Ascending aorta (tissue), 2 donors: ENCODE measurements at regions not wholly inside any gene's neighbourhood (a gene's known extent, or its start where the extent isn't known, plus 50 kb on each side); places are given as distances from the start of the nearest gene placed in this dataset.

ENCODE experiments used
- DNase-seq, 2 donors: peaks; one replicate each; pipeline ENCODE4 v3.0.0-alpha.2; 2019; ENCODE audit warnings: low spot score in 2 of 2
- H3K27ac ChIP-seq, 2 donors: fragments of 200-600 bp; sonication (generic); one replicate each; pipeline ENCODE4 v1.5.1; 2016 to 2017; ENCODE audit warnings: mild to moderate bottlenecking in 1 of 2
- H3K27me3 ChIP-seq: fragments of 200-600 bp; sonication (generic); one replicate; pipeline ENCODE4 v1.5.1; 2017
- H3K36me3 ChIP-seq, 2 donors: fragments of 200-600 bp; sonication (generic); one replicate each; pipeline ENCODE4 v1.5.1; 2016
- H3K4me1 ChIP-seq, 2 donors: fragments of 200-600 bp; sonication (generic); one replicate each; pipeline ENCODE4 v1.5.1; 2016 to 2017; ENCODE audit warnings: mild to moderate bottlenecking in 1 of 2
- H3K4me3 ChIP-seq, 2 donors: fragments of 200-600 bp; sonication (generic); one replicate each; pipeline ENCODE4 v1.5.1; 2016 to 2017; ENCODE audit warnings: mild to moderate bottlenecking in 1 of 2
- H3K9me3 ChIP-seq, 2 donors: fragments of 200-600 bp; sonication (generic); one replicate each; pipeline ENCODE4 v1.5.1; 2016
- CTCF ChIP-seq, 3 experiments: fragments of 200-600 bp in 2 of 3; fragments of 450-650 bp in 1 of 3; sonication (generic) in 2 of 3; IDR thresholded peaks; one replicate each; pipeline ENCODE4 v1.5.1; 2016 to 2019; ENCODE audit warnings: antibody characterized with exemption in 3 of 3, mild to moderate bottlenecking in 1 of 3, moderate library complexity in 1 of 3
- intact Hi-C: fragments of 100-400 bp; cut with DNase I; formaldehyde crosslinking; loops from one replicate; pipeline ENCODE4 v1.15.1; 2023

- no peak overlapping the region for H3K27ac ChIP-seq
- no peaks in the 10 kb centered on the region for H3K9me3 ChIP-seq
Measured at GRCh38 chr7:145957160-145957890, 159.3 kb upstream of the CNTNAP2 start.

GRCh38 chr7:145951566-145951965 lies 165.0 kb upstream of the CNTNAP2 start:
- no peak for DNase-seq
- TF ChIP-seq CTCF (IDR thresholded peaks at IDR 0.05) = no peak
- no peak overlapping the region for H3K4me3 ChIP-seq
- no peaks in the 10 kb centered on the region for H3K9me3 ChIP-seq
- intact Hi-C loops = no loop called here
- no peaks in the 10 kb centered on the region for H3K4me1 ChIP-seq
- H3K27me3 ChIP-seq = no peaks in the 10 kb centered on the region
- no peak overlapping the region for H3K27ac ChIP-seq
- no peaks in the 10 kb centered on the region for H3K36me3 ChIP-seq

More at GRCh38 chr7:145957160-145957890, 159.3 kb upstream of the CNTNAP2 start:
- intact Hi-C loops = no loop called here
- H3K36me3 ChIP-seq = no peaks in the 10 kb centered on the region
- no peaks in the 10 kb centered on the region for H3K27me3 ChIP-seq
- no peak for TF ChIP-seq CTCF (IDR thresholded peaks at IDR 0.05)
- no peak for DNase-seq
- H3K4me1 ChIP-seq = no peaks in the 10 kb centered on the region
- no peak overlapping the region for H3K4me3 ChIP-seq

- Histone ChIP-seq H3K27ac (no peak overlapping the region), H3K4me3 (no peak overlapping the region), H3K9me3 (no peaks in the 10 kb centered on the region), H3K36me3 (no peaks in the 10 kb centered on the region), H3K4me1 (no peaks in the 10 kb centered on the region), H3K27me3 (no peaks in the 10 kb centered on the region)
- no peak for TF ChIP-seq CTCF (IDR thresholded peaks at IDR 0.05)
- intact Hi-C loops = no loop called here
- DNase-seq = no peak
Measured at GRCh38 chr7:145928937-145929336, 187.7 kb upstream of the CNTNAP2 start.

GRCh38 chr7:145919712-145920111 lies 196.9 kb upstream of the CNTNAP2 start:
- Histone ChIP-seq H3K4me3 (no peak overlapping the region), H3K4me1 (no peaks in the 10 kb centered on the region), H3K36me3 (no peaks in the 10 kb centered on the region), H3K9me3 (no peaks in the 10 kb centered on the region), H3K27ac (no peak overlapping the region), H3K27me3 (no peaks in the 10 kb centered on the region)
- DNase-seq = no peak
- intact Hi-C loops = no loop called here
- TF ChIP-seq CTCF (IDR thresholded peaks at IDR 0.05) = no peak

- TF ChIP-seq CTCF (IDR thresholded peaks at IDR 0.05) = no peak
- no peak overlapping the region for H3K4me3 ChIP-seq
- intact Hi-C loops = no loop called here
- no peaks in the 10 kb centered on the region for H3K4me1 ChIP-seq
- no peaks in the 10 kb centered on the region for H3K36me3 ChIP-seq
- H3K27ac ChIP-seq = no peak overlapping the region
- no peaks in the 10 kb centered on the region for H3K27me3 ChIP-seq
- no peak for DNase-seq
- no peaks in the 10 kb centered on the region for H3K9me3 ChIP-seq
Measured at GRCh38 chr7:145916776-145917175, 199.8 kb upstream of the CNTNAP2 start.

- no peaks in the 10 kb centered on the region for H3K4me1 ChIP-seq
- intact Hi-C loops = no loop called here
Measured at GRCh38 chr7:145915679-145916078, 200.9 kb upstream of the CNTNAP2 start.

More at GRCh38 chr7:145915679-145916078, 200.9 kb upstream of the CNTNAP2 start:
- no peak for TF ChIP-seq CTCF (IDR thresholded peaks at IDR 0.05)
- Histone ChIP-seq H3K27ac (no peak overlapping the region), H3K9me3 (no peaks in the 10 kb centered on the region), H3K36me3 (no peaks in the 10 kb centered on the region), H3K4me3 (no peak overlapping the region), H3K27me3 (no peaks in the 10 kb centered on the region)
- no peak for DNase-seq
